ENCODE measurements at regions not wholly inside any gene's neighbourhood (a gene's known extent, or its start where the extent isn't known, plus 50 kb on each side); places are given as distances from the start of the nearest gene placed in this dataset.

GRCh38 chr4:114464726-114465272, 133.8 kb upstream of the UGT8 start:
- DNase-seq (ENCODE audit: insufficient read length, low spot score) (no peak), FAIRE-seq (no peak)
- no peak for TF ChIP-seq SPI1 (IDR thresholded peaks at IDR 0.05; ENCODE audit: low read depth, low read length)

DNA sequence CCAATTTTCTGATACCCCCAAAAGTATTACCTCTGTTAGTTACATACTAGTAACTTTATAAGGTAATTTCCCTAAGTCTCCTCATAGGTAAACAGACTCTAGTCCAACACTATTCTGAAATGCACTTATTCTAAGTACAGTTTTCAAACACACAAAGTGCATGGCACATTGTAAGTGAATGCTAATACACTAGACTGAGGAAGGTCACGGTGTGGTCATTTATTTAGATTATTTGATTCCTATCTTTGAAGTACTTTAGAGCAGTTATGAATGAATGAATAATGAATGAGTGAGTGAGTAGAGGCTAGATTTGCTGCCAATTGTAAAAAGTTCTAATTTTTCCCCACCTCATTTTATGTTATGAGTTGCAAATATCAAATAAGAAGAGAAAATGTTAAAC, 132.8 kb upstream of the UGT8 start:
- no peak for TF ChIP-seq SPI1 (IDR thresholded peaks at IDR 0.05; ENCODE audit: low read depth, low read length)
- no peak for TF ChIP-seq PAX5 (IDR thresholded peaks at IDR 0.05; ENCODE audit: insufficient read depth, low read length, severe bottlenecking)
- FAIRE-seq (no peak), DNase-seq (ENCODE audit: insufficient read length, low spot score) (no peak)

DNA sequence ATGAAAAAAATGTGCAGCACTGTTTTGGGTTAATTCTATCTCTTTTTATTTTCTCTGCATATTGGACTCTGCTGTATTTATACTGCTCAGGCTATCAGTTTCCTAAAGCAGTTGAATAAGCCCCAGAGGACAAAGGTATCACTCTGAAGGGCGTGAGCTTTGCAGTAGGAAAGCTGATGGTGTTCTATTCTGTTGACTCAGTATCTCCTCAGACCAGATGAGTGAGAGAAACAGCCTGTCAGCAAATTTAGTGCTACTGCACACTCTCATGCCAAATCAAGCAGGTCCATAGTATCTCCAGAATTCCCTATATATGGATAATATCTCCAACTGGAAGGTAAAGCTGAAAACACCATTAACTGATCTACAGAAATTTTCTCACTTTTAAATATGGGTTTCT, 132.3 kb upstream of the UGT8 start:
- TF ChIP-seq PAX5 (IDR thresholded peaks at IDR 0.05; ENCODE audit: insufficient read depth, low read length, severe bottlenecking) (no peak), POLR2AphosphoS5 (IDR thresholded peaks at IDR 0.05; ENCODE audit: low read depth, low read length) (no peak), POU2F2 (IDR thresholded peaks at IDR 0.05; ENCODE audit: low read depth, low read length) (no peak)
- FAIRE-seq (no peak), DNase-seq (ENCODE audit: insufficient read length, low spot score) (no peak)

- no peak for FAIRE-seq
- TF ChIP-seq POLR2AphosphoS5 (IDR thresholded peaks at IDR 0.05; ENCODE audit: low read depth, low read length), result no peak
- no peak for TF ChIP-seq PAX5 (IDR thresholded peaks at IDR 0.05; ENCODE audit: insufficient read depth, low read length, severe bottlenecking)
- no peak for TF ChIP-seq TAF1 (IDR thresholded peaks at IDR 0.05; ENCODE audit: low read depth, low read length)
- no peak for TF ChIP-seq SPI1 (IDR thresholded peaks at IDR 0.05; ENCODE audit: low read depth, low read length)
Measured at GRCh38 chr4:114472269-114473032, 126.2 kb upstream of the UGT8 start.

GRCh38 chr4:114474188-114474800, 124.3 kb upstream of the UGT8 start:
- FAIRE-seq, result no peak
- no peak for TF ChIP-seq POLR2A (IDR thresholded peaks at IDR 0.05; ENCODE audit: low read depth, low read length)
- TF ChIP-seq POLR2AphosphoS5 (IDR thresholded peaks at IDR 0.05; ENCODE audit: low read depth, low read length), result no peak
- no peak for TF ChIP-seq TAF1 (IDR thresholded peaks at IDR 0.05; ENCODE audit: low read depth, low read length)
- no peak for TF ChIP-seq POU2F2 (IDR thresholded peaks at IDR 0.05; ENCODE audit: low read depth, low read length)
- TF ChIP-seq PAX5 (IDR thresholded peaks at IDR 0.05; ENCODE audit: insufficient read depth, low read length, severe bottlenecking), result no peak
- TF ChIP-seq SPI1 (IDR thresholded peaks at IDR 0.05; ENCODE audit: low read depth, low read length), result no peak
- DNase-seq (ENCODE audit: insufficient read length, low spot score), result no peak

More at GRCh38 chr4:114472269-114473032, 126.2 kb upstream of the UGT8 start:
- DNase-seq (ENCODE audit: insufficient read length, low spot score), result no peak

DNA sequence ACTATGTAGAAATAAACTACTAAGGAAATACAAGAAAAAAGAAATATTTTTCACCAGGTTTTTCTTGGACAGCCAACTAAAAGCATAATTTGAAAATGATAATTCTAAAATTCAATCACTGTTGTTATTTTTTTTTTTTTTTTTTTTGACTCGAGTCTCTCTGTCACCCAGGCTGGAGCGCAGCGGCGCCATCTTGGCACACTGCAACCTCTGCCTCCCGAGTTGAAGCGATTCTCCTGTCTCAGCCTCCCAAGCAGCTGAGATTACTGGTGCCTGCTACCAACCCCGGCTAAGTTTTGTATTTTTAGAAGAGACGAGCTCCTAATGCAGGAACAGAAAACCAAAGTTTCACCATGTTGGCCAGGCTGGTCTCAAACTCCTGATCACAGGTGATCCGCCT, 122.3 kb upstream of the UGT8 start:
- TF ChIP-seq POU2F2 (IDR thresholded peaks at IDR 0.05; ENCODE audit: low read depth, low read length) (no peak), SPI1 (IDR thresholded peaks at IDR 0.05; ENCODE audit: low read depth, low read length) (no peak), POLR2A (IDR thresholded peaks at IDR 0.05; ENCODE audit: low read depth, low read length) (no peak), TAF1 (IDR thresholded peaks at IDR 0.05; ENCODE audit: low read depth, low read length) (no peak), POLR2AphosphoS5 (IDR thresholded peaks at IDR 0.05; ENCODE audit: low read depth, low read length) (no peak), PAX5 (IDR thresholded peaks at IDR 0.05; ENCODE audit: insufficient read depth, low read length, severe bottlenecking) (no peak)
- no peak for FAIRE-seq
- no peak for DNase-seq (ENCODE audit: insufficient read length, low spot score)

DNA sequence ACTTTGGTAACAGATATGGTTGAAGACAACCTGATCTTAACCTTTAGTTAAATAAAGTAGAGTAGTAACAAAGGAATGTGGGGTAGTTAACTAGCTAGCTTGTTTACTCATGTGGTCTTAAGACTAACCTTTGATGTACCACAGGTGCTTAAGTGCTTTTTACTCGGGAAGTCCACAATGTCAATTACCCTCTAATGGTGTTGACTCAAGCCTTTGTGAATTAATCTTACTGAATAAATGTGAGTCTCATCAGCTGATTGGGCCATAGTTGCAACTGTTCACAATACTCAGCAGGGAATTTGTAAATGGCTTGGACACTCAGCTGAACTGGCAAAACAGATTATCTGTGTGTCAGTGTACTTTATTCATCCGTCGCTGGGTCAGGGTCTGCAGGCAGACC, 119.0 kb upstream of the UGT8 start:
- TF ChIP-seq PAX5 (IDR thresholded peaks at IDR 0.05; ENCODE audit: insufficient read depth, low read length, severe bottlenecking) (no peak), POLR2A (IDR thresholded peaks at IDR 0.05; ENCODE audit: low read depth, low read length) (no peak), POU2F2 (IDR thresholded peaks at IDR 0.05; ENCODE audit: low read depth, low read length) (no peak), TAF1 (IDR thresholded peaks at IDR 0.05; ENCODE audit: low read depth, low read length) (no peak), POLR2AphosphoS5 (IDR thresholded peaks at IDR 0.05; ENCODE audit: low read depth, low read length) (no peak), SPI1 (IDR thresholded peaks at IDR 0.05; ENCODE audit: low read depth, low read length) (no peak)
- DNase-seq (ENCODE audit: insufficient read length, low spot score), result no peak
- no peak for FAIRE-seq

- DNase-seq (ENCODE audit: insufficient read length, low spot score), result no peak
- TF ChIP-seq POU2F2 (IDR thresholded peaks at IDR 0.05; ENCODE audit: low read depth, low read length) (no peak), POLR2AphosphoS5 (IDR thresholded peaks at IDR 0.05; ENCODE audit: low read depth, low read length) (no peak), PAX5 (IDR thresholded peaks at IDR 0.05; ENCODE audit: insufficient read depth, low read length, severe bottlenecking) (no peak), SPI1 (IDR thresholded peaks at IDR 0.05; ENCODE audit: low read depth, low read length) (no peak), POLR2A (IDR thresholded peaks at IDR 0.05; ENCODE audit: low read depth, low read length) (no peak), TAF1 (IDR thresholded peaks at IDR 0.05; ENCODE audit: low read depth, low read length) (no peak)
- FAIRE-seq, result no peak
Measured at GRCh38 chr4:114481856-114482255, 116.8 kb upstream of the UGT8 start.

GRCh38 chr4:114487101-114487500, 111.5 kb upstream of the UGT8 start:
- DNase-seq (ENCODE audit: insufficient read length, low spot score) (no peak), FAIRE-seq (no peak)
- TF ChIP-seq SPI1 (IDR thresholded peaks at IDR 0.05; ENCODE audit: low read depth, low read length) (no peak), POLR2A (IDR thresholded peaks at IDR 0.05; ENCODE audit: low read depth, low read length) (no peak), TAF1 (IDR thresholded peaks at IDR 0.05; ENCODE audit: low read depth, low read length) (no peak), POLR2AphosphoS5 (IDR thresholded peaks at IDR 0.05; ENCODE audit: low read depth, low read length) (no peak), PAX5 (IDR thresholded peaks at IDR 0.05; ENCODE audit: insufficient read depth, low read length, severe bottlenecking) (no peak), POU2F2 (IDR thresholded peaks at IDR 0.05; ENCODE audit: low read depth, low read length) (no peak)

All from GM12891 (cell line).